T-helper 1 cell (primary cell): ENCODE measurements at regions not wholly inside any gene's neighbourhood (a gene's known extent, or its start where the extent isn't known, plus 50 kb on each side); places are given as distances from the start of the nearest gene placed in this dataset.

Experiments used
- DNase-seq, 5 donors: peaks; one replicate each; pipeline ENCODE4 v3.0.0-alpha.2; 2012 to 2020

- no peak for DNase-seq
Observed at GRCh38 chr16:73385696-73386095, 337.8 kb upstream of the ZFHX3 start.

DNA sequence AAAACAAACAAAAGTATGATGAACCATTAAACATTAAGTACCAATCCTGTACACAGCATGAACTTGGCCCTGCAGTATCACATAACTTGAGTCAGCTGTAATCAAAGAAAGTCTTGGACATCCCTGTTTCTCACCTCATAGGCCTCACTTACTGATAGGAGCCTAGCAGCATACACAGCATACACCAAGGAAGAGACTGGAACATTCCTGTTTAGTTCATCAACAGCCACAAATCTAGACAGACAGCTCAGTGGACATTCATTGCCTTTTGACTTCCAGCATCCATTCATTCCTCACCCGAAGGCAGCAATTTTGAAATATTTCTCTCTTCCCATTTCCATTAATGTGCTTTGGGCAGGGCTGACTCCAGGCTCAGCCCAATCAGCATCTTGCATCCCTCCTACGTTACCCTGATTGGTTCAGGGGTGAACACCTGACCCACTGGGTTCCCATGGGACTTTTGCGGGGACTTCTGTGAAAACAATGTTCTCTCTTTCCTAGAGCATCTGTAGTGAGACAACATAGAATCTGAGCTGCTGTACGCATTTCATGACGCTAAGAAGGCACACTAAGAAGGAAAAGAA, 336.7 kb upstream of the ZFHX3 start:
- DNase-seq = no peak

GRCh38 chr16:73383988-73384365, 336.0 kb upstream of the ZFHX3 start:
- no peak for DNase-seq

DNA sequence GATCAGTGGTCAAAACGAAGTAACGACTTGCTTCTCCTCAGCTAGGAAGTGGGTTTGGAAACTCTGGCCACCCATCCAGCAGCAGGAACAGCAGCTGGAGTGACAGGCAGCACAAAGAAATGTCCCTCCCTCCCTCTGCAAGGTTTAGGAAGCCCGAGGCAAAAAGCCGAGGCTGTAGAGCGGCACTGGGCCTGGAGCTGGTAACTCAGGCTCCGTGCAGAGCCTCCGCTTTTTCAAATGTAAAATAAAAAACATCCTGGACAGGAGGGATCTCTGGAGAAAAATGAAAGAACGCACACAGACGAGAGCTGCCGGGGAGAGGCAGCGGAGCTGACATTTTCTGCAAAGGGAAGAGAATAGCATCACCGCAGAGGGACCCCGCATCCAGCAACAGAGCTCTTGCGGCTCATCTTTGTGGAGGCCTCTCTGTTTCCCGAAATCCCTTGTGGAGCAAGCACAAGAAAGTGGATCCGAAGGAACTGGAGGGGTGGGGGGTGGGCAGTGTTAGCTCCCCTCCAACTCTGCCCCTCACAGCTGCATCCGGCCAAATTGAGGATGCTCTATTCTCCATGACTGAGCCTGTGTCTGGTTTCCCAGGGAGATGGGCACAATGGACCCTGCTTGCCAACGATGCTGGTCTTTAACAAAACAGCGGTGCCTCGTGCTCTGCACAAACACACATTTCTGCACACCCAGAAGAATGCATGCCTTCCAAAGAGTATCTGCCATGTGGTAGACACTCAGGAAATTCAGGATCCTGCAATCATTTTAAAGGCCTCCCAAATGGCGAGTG, 335.5 kb upstream of the ZFHX3 start:
- no peak for DNase-seq

DNA sequence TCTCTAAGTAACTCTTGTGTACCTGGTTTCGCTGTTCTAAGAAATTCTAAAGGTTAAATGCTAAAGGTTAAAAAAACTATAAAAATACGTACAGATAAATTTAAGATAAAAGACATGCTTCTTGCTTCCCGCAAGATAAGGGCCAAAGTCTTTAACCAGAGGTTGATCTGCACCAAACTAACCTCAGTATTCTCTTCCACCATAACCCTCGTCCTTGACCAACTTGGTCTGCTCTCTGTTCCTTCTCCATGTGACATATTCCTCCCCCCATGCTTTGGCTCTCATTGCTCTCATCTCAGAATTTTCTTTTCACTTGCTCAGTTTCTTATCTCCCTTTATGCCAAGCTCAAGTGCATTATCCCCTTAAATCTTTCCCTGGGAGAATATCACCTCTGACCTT, 330.5 kb upstream of the ZFHX3 start:
- no peak for DNase-seq

DNA sequence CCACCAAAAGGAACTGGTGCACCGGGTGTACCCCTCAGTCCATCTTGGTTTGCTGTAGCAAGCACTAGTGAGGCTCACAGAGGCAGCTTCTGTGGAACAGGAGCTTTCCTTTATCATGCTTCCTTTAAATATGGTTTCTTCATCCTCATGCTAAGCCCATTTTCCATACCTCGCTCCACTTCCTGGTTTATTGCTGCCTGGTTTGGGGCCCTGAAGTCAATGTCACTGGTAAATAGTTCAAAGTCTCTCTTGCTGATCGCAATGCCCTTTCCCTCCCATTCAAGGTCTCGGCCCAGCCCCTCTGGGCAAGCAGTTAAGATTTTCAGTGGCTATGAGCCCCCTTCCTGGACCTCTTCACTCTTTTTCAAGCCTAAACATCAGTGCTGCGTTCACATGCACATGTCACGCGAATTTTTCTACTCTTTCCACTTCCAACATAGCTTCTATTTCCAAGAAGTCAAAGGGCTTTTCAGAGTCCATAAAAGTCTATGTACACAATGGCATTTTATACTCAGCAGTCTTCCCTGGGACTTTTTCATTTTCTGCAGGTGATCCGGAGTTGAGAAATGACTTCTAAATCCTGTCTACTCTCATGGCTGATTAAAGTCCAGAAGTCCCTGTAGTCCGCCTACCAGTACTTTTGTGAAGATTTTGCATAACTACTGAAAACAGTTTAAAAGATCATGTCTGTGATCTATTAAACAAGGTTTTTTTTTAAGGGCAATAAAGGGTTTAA, 323.8 kb upstream of the ZFHX3 start:
- DNase-seq = no peak

- no peak for DNase-seq
Observed at GRCh38 chr16:73369851-73370250, 321.9 kb upstream of the ZFHX3 start.

DNA sequence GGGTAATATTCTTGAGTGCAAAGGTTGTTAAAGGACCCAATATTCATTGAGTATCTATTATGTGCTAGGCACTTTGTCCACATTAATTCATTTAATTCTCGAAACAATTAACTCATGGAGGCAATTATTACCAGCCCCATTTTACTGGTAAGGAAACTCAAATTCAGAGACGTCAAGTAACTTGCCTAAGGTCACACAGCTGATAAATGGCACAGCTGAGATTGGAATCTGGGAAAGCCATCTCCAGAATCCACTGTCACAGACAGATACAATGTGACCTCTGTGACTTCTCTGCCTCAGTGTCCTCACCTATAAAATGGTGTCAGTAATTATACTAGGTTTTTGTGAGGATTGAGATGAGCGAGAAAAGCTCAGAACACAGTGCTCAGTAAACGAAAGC, 320.8 kb upstream of the ZFHX3 start:
- DNase-seq = no peak

DNA sequence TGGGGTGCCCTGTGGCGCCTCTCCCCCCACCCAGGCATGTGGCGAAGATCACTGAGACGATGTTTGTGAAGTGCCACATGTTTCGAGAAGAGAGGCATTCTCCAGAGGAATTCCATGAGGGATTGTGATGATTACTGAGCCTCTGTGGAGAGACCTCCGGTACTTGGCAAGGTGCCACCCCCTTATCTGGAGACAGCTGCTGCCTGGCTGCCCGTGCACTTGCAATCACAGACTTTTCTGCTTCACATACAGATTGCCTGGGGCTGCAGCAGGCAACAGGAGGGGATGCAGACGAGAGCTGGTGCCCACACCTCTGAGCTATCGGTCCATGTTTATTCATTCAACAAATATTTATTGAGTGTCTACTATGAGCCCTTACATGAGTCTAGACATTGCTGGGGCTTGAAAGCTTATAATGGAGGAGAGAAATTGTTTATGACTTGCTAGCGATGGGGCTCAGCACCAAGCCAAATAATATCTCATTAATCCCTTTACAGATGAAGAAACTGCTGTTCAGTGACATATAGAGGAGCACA, 317.2 kb upstream of the ZFHX3 start:
- no peak for DNase-seq

GRCh38 chr16:73364413-73364812, 316.5 kb upstream of the ZFHX3 start:
- DNase-seq = no peak

DNA sequence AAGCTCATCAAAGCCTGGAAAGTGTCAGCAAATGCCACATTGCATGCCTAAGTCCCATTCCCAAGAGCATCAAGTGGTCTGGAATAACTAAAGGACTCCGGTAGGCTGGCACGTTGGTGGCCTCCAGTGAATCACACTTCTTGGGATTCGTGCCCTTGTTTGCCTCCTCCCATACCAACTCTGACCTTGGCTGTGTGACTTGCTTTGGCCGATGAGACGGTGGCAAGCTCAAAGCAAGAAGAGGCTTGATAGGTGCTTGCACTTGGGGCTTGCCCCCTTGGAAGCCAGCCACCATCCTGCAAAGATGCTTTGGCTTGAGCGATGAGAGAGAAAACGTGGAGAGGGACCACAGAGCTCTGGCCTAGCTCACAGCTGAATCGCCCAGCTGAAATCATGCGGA, 313.1 kb upstream of the ZFHX3 start:
- DNase-seq = no peak

- no peak for DNase-seq
Observed at GRCh38 chr16:73356401-73357079, 308.6 kb upstream of the ZFHX3 start.

- DNase-seq = no peak
Observed at GRCh38 chr16:73355981-73356380, 308.1 kb upstream of the ZFHX3 start.

DNA sequence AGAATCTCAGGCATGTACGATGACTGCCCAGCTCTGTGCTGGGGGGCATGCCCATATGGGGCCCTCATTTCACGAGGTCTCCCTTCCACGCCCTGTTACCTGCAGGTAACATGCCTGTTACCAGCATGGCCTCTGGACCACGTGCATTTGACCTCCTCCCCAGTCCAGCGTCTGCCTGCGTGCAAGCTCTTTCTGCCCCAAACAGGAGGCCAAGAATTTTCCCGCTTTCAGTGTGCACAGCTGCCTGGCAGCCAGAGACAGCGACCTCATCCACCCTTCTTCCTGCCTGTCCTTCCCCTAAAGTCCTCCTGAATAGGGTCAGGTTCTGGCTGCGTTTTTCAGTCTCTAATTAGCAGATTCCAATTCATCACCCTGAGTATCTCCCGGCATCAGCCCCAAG, 306.5 kb upstream of the ZFHX3 start:
- DNase-seq = no peak

DNA sequence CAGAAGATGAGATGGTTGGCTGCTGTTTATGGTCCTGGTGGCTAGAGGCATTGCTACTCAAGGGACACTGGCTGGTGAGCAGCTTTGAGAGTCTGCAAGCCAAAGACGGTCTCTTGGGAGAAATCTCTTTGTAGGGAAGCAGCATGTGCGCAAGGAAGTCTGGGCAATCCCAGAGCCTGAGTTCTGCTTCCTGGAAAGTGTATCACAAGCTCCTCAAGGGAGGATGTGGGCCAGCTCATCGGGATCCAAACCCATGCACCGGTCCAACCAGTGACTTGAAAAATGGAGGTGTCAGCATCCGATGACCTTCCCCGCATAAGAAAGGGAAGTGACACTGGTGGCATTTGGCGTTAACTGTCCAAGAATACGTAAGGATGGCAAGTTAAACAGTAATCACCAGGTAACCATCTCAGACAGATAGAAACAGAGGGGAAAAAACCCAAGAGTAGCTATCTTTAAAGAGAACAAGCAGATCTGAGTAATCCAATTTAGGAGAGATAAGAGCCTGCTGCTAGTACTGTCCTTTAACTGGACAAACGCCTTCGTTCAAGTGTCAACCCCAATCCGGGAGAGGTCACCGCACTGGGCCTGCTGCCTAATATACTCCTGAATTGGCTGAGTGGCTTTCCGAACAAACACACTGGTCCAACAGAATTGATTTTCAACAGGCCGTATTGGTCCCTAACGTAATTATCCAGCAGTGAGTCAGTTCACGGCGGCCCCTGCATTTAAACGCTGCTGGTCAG, 303.0 kb upstream of the ZFHX3 start:
- DNase-seq = no peak

GRCh38 chr16:73347500-73348375, 299.8 kb upstream of the ZFHX3 start:
- no peak for DNase-seq

DNA sequence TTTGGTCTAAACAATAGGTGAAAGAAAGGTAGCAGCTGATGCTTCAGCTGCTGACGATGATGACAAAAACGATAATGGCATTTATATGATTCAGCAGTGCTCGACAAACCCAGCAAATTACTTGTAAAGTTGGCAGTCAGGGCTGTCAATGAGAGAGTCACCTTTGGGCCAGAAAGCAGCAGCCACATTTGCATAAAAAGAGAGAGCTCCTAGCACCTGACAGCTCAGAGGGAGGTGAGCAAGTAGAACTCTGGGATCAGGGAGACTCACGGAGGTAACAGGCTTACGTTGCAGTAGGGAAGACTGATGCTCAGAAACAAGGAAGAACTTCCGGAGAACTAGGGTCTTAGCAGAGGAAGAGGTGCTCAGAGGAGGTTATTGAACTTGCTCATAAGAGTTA, 291.9 kb upstream of the ZFHX3 start:
- no peak for DNase-seq

DNA sequence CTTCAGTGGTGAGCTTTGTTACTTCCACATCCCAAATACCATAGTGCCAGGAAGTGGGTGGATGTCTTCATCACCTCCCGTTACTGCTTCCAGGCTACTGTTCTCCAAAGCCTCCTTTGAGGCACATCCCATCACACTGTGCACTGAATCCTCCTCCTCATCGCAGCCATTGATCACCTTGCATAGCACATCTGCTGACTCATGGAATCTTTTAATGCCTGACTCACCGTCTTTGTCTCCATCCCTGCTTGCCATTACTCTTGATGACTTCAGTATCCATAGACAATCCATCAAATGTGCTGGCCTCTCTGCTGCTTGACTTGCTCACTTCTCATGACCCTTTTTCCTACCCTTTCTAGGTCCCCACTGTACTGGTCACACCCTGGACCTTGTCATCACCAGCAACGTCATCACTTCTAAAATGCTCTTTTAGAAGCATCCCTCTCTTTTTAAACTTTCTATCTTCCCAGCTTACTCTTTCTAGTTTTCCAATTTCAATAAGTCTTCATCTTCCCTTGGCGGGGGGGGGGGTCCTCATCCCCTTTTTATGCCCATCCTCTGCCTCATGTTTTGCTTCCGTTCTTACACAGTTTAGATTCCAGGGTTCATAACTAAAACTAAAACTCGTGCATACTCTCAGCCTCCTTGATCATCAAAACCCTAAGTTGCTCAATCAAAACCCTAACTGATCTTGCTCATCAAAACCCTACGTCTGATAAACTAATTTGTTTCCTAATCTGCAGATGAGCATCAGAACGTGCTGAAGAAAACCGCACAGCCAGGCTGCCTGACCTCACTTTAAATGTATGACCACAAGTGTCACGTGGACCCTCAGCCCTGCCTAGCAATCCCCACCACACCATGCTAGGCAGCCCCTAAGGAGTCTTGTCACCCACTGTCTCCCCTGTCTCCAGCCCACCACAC, 289.7 kb upstream of the ZFHX3 start:
- no peak for DNase-seq

DNA sequence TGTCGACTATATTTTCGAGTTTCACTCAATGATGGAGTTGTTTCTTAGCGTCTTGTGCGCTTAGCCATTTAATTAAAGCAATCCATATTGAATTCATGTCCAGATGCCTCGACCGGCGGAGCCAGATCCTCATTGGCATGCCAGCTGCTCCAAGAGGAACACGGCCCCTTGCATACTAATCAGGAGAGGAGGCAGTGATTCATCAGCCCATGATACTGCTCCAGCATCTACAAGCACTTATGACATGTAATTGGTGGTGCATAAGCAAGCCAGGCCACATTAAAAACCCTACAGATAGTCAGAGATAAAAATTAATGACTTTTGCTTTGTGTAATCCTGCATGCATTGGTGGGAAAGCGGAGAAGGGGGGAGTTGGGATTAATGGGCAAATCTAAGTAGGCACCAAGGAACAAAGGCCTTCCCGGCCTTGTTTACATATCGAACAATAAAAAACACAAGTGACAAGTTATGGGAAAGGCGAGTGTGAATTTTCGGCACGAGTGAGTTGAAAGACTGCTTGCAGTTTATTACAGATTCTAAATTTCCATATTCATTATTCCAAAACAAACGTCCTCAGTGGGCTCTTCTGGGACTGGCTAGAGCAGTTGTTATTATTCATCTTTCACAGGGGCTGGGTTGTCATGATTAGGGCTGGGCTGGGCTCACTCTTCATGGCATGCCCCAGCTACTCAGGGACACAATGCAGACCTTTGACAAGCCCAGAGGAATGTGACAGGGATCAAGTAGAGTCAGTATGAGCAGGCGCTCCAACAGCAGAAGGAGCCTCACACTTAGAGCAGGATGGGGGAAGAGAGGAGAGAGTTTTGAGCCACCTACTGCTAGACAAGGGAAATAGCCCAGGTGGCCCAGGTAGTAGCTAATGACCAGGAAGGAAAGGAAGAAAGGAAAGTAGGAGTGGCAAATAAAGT, 281.7 kb upstream of the ZFHX3 start:
- no peak for DNase-seq
